ENCODE measurements at regions not wholly inside any gene's neighbourhood (a gene's known extent, or its start where the extent isn't known, plus 50 kb on each side); places are given as distances from the start of the nearest gene placed in this dataset.
"Not testable (repeated sequence)": the region's sequence is repeated elsewhere in the genome, so short reads cannot be mapped to it uniquely, and the experiment has no call there.

- no peak for DNase-seq
Measured at GRCh38 chr1:9442278-9442846, 96.9 kb upstream of the SLC25A33 start.

GRCh38 chr1:9442986-9443385 lies 96.3 kb upstream of the SLC25A33 start:
- DNase-seq, result no peak

- DNase-seq, result no peak
Measured at GRCh38 chr1:9443913-9444445, 95.3 kb upstream of the SLC25A33 start.

- no peak for DNase-seq
Measured at GRCh38 chr1:9444532-9444931, 94.7 kb upstream of the SLC25A33 start.

- not testable (repeated sequence) for DNase-seq
Measured at GRCh38 chr1:9445081-9445480, 94.2 kb upstream of the SLC25A33 start.

- no peak for DNase-seq
Measured at GRCh38 chr1:9447215-9447960, 91.9 kb upstream of the SLC25A33 start.

- DNase-seq, result no peak
Measured at GRCh38 chr1:9448132-9449109, 90.8 kb upstream of the SLC25A33 start.

GRCh38 chr1:9449110-9449627 lies 90.1 kb upstream of the SLC25A33 start:
- no peak for DNase-seq

- DNase-seq, result no peak
Measured at GRCh38 chr1:9449976-9450696, 89.1 kb upstream of the SLC25A33 start.

GRCh38 chr1:9451081-9451480 lies 88.2 kb upstream of the SLC25A33 start:
- no peak for DNase-seq

- DNase-seq, result no peak
Measured at GRCh38 chr1:9452516-9453140, 86.6 kb upstream of the SLC25A33 start.

GRCh38 chr1:9453375-9453774 lies 85.9 kb upstream of the SLC25A33 start:
- DNase-seq, result no peak

GRCh38 chr1:9453779-9454418 lies 85.4 kb upstream of the SLC25A33 start:
- DNase-seq, result no peak

- no peak for DNase-seq
Measured at GRCh38 chr1:9454494-9455066, 84.7 kb upstream of the SLC25A33 start.

- peak; percentile 50 for DNase-seq
Measured at GRCh38 chr1:9455487-9456234, 83.6 kb upstream of the SLC25A33 start.

GRCh38 chr1:9456833-9457232 lies 82.4 kb upstream of the SLC25A33 start:
- DNase-seq, result no peak

- DNase-seq, result no peak
Measured at GRCh38 chr1:9459816-9460407, 79.4 kb upstream of the SLC25A33 start.

GRCh38 chr1:9465640-9466039 lies 73.6 kb upstream of the SLC25A33 start:
- no peak for DNase-seq

All from inflammatory macrophage treated with lipopolysaccharide for 4 hours (primary cell).